NCI-H1436 (cell line): ENCODE measurements at regions not wholly inside any gene's neighbourhood (a gene's known extent, or its start where the extent isn't known, plus 50 kb on each side); places are given as distances from the start of the nearest gene placed in this dataset.
A peak's percentile ranks its signal among the peaks of the same experiment; 100 is the strongest.

Experiments used
- DNase-seq: peaks from one replicate; lab custom pipeline; 2025; lab: John Stamatoyannopoulos, UW

DNA sequence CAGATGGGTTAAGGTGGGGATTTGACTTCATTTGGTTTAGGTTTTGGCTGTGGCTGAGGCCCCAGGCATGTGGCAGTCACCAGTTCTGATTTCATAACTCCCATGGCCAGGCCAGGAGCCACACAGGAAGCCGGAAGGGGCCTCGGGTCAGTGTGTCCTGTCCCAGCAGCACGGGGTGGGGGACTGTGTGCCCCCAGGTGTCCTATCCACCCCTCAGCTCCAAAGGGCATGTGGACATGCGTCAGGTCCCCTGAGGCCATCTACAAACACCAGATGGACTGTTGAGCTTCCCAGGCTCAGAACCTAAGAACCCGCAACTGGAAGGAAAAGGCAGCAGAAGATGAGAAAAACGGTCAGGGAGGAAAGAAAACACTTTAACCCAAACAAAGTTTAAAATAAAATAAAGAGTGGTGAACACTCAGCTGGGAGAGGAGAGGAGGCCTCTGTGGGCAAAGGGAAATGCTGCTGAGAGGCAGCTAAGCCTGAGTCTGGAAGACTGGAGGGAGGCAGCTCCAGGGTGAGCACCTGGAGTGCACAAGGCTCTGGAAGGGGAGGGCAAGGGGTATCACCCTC, 260.8 kb downstream of the AUH start:
- no peak for DNase-seq

DNA sequence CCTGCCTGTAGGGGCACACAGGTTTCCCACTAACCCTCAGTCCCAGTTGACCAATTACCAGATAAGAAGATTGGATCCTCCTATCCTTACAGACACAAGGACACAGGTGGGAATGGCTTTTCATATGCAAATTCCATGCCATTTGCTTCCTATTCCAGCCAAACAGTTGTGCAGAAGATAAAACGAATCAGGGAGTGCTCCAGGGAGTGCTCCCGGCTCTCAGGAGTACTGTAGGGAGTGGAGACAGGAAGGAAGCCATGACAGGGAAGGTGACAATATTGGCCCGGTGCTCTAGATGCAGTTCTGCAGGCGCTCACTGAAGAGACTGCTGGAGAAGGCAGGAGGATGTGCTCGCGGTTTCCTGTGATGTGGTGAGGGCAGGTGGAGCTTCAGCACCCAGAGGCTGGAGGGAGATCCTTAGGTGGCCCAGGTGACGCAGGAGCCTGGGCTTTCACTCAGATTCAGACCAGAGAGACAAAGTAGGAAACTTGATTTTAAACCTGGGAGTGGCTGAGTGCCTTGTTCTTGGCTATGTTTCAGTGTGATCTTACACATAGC, 260.0 kb downstream of the AUH start:
- no peak for DNase-seq

DNA sequence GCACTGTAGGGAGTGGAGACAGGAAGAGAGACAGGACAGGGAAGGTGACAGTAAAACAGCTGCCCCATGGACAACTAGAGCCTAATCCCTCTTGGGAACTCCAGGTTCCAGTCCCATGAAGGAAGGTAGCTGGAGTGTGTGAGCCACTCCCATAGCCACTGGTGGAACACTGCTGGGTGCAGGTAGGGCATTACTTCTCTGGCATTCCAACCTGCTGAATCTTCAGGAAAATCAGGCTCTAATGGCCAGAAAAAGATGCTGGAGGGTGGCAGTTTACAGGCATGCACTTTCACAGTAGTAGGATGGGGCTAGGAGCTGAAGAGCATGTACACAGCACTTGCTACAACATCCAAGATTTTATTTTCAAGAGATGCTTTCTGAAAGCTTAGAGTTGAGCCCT, 259.4 kb downstream of the AUH start:
- no peak for DNase-seq

DNA sequence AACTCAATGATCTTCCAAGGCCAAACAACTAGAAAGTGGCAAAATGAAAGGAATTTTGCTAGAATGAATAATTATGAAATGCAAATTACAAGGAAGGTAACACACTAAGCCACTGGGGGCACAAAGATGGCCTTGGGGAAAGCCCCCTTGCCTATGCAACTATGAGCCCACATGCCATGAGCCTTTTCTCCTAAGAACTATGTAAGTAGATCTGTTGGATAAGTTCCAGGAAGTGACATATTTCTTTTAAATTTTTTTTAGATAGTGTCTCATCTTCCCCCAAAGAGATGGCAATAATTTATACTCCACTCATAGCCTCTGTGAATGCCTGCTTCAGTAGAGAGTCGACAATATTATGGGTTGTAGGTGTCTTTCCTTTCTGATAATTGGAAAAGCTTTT, 257.8 kb downstream of the AUH start:
- DNase-seq: no peak

DNA sequence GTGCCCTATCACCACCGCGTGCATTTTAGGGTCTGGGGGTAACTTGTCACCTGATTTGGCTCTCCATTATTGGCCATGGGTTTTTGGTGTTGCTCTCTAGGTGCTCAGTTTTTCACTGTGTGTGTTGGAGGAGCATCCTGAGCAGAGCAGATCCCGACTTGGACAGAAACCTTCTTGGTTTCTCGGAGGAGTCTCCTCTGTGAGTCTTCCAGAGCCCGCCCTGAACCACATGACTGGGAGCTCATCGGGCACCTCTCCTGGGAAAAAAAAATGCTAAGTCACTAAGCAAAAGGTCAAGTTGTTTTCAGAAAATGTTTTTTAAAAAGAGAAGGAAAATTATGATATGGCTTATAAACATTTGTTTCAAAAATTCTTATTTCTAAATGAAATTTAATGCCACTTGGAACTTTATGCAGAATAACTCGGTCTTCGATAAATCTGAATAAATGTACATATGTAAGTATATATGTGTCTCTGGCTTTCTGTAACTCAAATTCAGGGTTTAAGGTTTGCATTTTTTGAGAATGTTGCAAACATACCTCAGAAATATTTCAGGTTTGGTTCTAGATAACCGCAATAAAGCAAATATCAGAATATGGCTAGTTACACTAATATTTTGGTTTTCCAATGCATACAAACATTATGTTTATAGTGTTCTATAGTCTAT, 255.2 kb downstream of the AUH start:
- DNase-seq: no peak

DNA sequence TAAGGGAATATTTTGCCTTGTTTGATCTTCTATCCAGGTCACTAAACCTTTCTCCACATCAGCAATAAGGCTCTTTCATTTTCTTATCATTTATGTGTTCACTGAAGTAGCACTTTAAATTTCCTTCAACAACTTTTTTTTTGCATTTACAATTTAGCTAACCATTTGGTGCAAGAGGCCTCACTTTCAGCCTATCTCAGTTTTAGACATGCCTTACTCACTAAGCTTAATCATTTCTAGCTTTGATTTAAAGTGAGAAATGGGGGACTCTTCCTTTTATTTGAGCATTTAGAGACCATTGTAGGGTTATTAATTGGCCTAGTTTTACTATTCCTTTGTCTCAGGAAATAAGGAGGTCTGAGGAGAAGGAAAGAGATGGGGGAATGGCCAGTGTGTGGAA, 250.5 kb downstream of the AUH start:
- no peak for DNase-seq

DNA sequence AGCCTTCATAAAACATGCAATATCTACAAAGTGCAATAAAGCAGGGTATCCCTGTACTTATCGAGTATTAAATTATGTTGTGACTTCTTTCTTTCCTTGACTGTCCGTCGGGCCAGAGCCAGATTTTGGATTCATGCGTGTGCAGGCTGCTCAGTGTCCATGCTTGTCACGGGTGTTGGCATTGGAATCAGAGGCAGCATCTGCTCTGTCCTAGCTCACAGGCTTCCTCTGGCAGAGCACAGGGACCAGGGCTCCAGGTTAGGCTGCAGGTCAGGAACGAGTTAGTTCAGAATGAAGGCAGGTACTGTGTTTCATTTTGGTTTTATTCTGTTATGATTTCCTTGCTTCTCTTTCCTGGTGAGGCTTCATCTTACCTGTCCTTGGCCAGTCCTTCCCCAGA, 249.8 kb downstream of the AUH start:
- no peak for DNase-seq

DNA sequence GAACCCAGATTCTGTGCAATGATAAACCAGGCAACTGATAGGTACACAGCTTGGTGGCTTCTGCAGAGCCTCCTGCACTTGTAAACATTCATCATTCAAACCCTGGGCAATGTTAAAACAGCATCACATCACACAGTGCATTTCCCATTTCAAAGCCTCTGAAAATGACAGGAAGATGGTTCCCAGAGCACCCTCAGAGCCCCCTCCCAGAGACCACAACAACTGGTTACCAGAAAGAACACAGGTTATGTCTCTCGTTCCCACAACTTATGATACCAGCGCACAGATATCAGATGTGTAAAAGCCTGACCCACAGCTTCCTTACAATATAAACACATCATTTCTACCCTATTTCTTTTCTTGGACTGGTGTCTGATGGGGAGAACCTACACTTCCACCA, 248.7 kb downstream of the AUH start:
- DNase-seq: no peak

DNA sequence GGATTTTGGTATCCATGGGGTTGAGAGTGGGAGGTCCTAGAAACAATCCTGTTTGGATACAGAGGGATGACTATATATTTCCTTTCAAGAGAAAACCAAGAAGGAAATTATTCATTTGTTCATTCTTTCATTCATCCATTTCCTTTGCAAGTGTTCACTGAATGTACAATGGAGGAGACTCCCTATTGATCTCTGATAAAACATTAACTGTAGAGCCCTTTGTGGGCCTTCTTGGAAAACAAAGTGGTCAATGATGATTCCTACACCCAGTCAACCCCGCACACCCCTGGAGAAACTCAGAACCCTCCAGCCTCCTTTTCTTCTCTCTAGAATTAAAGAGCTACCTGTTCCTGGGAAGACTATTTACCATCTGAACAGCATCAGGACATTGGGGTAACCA, 247.3 kb downstream of the AUH start:
- no peak for DNase-seq

DNA sequence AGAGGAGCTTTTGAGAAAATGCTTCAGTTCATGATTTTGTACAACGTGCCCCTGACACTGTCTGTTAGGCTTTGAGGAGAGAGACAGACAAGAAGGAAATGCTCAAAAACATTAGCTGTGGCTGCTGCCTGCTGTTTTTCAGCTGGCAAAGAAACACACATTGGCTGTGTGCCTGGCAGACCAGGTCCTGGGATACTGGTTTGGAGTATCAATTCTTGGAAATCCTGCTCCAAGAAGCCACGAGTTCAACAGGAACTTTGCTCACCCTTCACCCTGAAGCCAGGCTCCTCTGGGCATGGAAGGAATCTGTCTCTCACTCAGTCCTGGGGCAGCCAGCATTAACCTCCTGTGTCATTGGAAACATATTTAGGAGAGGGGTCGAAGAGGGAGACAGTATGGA, 245.5 kb downstream of the AUH start:
- no peak for DNase-seq

DNA sequence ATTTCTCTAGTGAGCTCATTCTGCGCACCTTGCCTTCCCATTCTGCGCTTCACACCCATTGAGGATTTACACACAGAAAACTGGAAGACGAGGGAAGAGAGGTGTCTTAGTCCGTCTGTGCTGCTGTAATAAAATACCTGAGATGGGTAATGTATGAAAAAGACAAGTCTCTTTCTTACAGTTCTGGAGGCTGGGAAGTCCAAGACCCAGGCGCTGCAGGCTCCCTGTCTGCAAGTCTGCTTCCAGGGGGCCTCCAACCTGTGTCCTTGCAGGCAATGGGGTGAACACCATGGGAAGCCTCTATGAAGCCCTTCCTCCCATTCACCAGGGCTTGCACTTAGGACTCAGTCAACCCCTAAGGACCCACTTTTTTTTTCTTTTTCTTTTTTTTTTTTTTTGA, 245.0 kb downstream of the AUH start:
- DNase-seq: no peak

DNA sequence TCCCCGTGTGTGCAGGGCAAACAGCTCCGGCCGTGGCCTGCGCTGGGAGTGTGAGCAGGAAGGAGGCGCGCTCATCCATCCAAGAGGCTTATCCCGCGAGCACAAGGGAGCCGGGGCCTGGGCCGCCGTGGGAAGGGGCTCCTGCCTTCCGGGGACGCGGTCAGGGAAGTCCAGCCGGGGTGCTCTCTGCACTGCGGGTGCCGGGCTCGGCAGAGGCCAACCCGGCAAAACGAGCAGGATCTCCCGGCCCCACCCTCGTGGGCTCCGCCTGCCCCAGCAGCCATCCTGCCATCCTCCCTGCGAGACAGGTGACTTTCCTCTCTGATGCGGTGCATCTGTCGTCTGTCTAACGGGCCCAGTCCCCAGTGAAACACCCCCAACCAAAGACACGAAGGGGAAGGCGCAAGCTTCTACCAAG, 244.2 kb downstream of the AUH start:
- no peak for DNase-seq

DNA sequence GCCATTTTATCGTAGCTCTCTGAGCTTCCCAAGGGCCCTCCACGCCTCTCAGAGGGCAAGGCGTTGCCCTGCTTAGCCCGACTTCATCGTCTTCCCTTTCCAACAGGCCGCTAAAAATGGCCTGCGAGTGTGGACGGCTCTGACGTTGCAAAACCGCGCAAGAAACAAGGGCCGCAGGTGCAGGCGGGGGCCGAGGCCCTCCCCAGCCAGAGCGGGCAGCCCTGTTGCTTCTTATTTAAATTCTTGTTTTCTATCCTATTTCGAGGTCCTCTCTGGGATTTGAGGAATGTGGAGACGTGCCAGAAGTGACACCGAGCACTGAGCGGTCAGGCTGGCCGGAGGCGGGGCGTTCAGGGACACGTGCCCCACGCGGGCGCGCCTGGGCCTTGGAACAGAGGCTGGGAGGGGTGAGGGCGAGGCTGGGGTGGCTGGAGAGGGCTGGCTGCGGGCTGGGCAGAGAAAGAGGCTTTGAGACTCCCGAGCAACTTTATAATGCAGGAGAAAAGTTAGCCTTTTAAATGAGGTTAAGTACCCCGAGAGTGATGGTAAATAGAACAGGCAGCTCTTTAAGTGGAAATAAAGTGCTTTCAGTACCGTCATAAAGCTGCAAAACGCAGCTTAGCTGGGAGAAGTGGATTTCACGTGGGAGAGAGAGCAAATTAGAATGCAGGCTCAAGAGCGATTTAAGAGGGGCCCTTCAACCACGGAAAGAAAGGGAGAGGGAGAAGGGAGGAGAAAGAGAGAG, 243.6 kb downstream of the AUH start:
- peak; percentile 15 for DNase-seq

DNA sequence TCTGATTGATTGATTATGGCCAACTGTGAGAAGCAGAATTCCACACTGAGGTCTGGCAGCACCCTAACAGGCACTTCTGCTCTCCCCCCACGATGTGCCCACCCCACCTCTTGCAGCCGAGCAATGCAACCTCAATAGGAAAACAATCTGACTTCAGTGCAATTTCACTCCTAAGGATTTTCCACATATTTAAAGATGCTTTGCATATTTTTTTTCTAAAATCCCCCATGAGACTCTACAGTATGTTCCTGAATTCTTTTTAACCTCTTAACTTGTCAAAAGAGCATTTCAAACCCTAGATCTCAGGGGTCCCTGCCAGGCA, 243.1 kb downstream of the AUH start:
- no peak for DNase-seq

DNA sequence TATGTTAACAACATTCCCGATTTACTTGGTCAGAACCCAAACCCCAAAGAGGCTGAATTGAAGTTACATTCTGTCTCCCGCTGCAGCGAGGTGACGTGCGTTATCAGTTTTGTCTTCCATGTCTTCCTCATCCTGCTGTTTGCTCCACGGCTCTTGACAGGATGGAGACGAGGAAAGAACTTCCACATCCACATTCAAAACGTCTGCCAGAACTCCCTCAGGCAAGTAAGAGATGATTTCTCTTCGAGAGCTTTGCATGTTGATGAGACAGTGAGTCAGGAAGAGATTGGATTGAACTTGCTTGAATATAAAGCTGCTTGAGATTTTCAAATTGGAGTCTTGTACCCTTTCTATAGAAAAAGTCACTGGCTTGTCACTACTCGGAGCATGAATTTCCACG, 242.6 kb downstream of the AUH start:
- DNase-seq: no peak

DNA sequence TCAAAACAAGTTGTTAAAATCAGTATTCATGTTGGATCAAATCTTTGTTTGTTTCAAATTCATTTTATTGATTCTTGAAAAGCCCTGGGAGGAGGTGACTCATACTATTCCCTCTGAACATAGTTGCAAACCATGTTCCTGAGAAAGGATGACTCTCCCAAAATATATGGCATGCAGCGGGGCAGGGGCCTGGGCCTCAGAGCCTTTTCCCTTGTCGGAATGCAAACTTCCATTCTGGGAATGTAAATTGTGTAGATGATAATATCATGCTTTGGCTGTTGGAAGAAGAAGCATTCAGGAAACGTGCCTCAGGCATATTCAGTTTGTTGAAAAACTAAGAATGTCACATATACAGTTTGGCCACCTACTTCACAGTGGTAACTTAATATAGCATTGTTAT, 242.0 kb downstream of the AUH start:
- DNase-seq: no peak

DNA sequence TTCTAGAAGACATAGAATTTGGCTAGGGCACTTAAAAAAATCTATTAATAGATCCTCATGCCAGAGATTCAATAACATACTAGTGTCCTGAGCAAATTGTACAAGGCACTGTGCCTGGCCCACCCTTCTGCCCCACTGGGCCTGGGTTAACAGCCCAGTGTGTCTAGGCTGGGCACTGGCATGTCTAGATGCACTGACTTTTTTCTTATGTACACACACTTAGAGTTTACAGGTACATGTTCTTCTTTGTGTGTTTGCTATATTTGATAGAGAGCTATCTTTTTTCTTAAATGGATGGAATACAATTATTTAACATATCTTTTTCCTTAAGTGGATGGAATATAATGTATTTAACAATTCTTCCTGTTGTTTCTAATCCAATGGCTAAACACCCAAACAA, 241.5 kb downstream of the AUH start:
- no peak for DNase-seq

DNA sequence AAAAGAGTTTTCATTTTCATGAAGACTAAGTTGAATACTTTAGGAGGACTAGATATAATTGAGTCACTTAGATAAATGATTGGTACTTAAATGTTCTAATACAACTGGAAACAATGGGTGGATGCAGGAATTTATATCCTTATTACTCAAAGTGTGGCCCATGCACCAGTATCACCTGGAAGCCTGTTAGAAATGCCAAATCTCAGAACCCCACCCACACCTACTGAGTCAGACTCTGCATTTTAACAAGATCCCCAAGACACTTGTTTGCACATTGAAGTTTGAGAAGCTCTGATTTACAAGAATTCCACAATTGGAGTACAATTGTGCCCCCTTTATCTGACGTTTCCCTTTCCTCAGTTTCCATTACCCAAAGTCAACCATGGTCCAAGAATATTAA, 239.0 kb downstream of the AUH start:
- no peak for DNase-seq

DNA sequence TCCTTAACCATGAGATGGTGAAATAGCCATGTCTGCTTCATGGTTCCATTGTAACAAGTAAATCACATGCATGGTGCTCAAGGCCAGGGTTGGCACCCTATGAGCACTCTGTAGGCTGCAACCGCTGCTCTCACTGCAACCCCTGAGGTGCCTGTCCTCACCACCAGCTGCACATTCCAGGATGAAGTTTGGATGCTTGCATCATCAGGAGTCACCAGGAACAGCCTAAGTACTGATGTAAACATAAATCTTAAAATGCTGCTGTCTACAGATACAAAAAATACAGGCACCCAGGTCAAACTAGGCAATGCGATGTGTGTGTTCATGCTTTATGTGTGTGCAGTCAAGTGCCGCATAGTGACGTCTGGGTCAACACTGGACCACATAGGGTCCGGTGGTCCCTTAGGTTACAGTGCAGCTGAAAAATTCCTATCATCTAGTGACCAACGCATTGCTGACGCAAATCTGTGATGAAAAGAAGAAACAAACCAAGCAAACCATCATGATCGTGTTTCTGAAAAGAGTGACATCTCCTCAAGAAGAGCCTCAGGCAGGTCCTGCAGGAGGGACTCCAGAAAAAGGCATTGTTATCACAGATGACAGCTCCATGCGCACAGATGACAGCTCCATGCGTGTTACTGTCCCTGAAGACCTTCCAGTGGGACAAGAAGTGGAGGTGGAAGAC, 234.8 kb downstream of the AUH start:
- no peak for DNase-seq

DNA sequence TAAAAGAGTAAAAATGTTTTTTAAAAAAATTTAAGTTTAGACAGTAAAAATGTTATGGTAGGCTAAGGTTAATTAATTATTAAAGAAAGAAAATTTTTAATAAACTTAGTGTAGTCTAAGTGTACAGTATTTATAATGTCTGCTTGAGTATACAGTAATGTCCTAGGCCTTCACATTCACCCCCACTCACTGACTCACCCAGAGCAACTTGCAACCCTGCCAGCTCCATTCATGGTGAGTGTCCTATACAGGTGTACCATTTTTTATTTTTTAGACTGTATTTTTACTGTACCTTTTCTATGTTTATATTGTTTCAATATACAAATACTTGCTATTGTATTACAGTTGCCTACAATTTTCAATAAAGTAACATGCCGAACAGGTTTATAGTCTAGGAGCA, 234.1 kb downstream of the AUH start:
- DNase-seq: no peak

DNA sequence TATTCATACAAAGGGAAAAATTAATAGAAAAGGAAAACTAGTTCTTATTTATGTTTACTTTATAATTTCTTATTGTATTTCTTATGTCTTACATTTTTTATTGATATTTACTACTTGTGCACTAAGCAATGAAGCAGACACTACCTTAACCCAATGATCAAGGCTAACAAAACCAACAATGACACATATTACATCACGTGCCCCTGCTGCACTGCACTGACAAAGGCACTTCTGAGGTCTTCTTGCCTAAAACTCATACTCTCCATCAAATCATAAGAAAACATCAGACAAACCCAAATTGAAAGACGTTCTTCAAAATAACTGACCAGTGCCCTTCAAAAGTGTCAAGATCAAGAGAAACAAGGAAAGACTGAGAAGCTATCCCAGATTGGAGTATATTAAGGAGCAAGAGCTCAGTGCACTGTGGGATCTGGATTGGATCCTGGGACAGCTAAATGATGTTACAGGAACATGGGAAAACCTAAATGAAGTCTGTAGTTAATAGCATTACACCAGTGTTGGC, 230.9 kb downstream of the AUH start:
- no peak for DNase-seq

DNA sequence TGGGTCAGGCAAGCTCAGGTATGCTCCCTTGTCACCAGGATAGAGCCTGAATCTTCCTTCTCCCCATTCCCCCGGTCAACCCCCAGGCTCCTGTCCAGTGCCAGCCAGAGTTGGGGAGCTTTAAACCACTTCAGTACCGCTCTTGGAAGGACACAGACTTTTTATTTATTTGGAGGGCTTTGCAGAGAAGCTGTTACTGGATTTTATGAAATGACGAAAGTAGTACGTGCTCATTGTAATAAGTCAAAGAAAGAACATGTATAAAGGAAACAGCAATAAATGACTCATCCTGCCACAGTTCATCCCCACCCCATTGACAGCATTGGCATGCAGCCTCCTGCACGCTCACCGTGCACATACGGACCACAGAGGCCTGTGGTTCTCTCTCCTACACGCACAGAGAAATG, 230.3 kb downstream of the AUH start:
- no peak for DNase-seq

DNA sequence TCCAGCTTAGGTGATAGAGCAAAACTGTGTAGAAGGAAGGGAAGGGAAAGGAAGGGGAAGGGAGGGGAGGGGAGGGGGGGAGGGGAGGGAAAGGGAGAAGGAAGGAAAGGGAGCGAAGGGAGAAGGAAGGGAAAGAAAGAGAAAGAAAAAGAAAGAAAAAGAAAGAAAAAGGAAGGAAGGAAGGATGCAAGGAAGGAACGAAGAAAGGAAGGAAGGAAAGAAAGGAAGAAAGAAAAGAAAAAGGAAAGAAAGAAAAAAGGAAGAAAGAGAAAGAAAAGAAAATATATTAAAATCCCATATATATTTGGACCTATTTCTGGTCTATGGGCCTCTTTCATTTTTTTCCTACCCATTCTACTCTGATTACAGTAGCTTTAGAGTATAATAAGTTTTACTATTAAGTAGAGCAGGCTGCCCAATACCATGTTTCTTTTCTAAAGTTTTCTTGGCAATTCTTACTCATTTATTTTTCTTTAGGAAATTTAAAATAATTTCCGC, 229.1 kb downstream of the AUH start:
- DNase-seq: no peak
